ENCODE measurements at regions not wholly inside any gene's neighbourhood (a gene's known extent, or its start where the extent isn't known, plus 50 kb on each side); places are given as distances from the start of the nearest gene placed in this dataset.

DNA sequence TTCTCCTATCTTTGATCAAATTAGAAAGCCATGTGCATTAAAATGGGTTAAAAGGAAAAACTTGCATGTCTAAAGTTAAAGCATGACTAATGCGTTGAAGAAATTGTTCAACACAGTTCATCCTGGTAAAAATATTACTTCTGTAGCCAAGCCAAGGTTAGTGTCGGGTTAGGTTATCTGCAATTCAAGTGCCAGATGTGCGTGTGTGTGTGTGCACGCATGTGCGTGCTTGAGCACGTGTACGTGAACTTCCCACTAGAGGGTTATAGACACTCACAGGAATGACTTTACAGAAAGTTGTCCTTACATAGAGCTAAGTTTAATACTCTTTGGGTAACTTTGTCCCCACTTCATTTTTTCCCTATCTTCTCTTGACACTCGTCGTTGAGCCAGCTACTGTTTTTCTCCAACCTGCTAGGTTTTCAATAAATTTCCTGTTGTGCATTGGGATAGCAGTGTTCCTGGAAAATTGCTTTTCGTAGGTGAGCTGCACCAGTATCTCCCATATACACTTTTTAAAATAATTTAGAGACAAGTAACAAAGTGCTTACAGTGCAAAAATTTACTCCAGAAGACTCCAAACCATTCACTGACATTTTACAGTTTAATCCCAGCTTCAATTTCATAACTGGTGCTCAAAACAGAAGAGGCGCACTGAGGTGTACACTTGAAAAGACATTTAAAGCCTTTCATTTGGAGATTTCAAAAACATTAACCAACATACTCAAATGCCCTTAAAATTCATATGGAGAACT lies 353.8 kb downstream of the NFIB start:
- H3K27ac ChIP-seq (ENCODE audit: low read length): no peak overlapping the region
- H3K27me3 ChIP-seq (ENCODE audit: insufficient read depth, low read length): no peaks in the 10 kb centered on the region
- no peak overlapping the region for H3K9ac ChIP-seq (ENCODE audit: low read depth, low read length)
- H3K4me3 ChIP-seq (ENCODE audit: low read length): no peak overlapping the region
- H3K4me1 ChIP-seq (ENCODE audit: insufficient read depth, low read length): peaks cover 5% of the 10 kb centered on the region; the same call in 1 of the 2 replicates
- no peaks in the 10 kb centered on the region for H3K9me3 ChIP-seq (ENCODE audit: insufficient read depth, low read depth, low read length)
- H3K36me3 ChIP-seq (ENCODE audit: insufficient read depth, low read depth, low read length): no peaks in the 10 kb centered on the region

DNA sequence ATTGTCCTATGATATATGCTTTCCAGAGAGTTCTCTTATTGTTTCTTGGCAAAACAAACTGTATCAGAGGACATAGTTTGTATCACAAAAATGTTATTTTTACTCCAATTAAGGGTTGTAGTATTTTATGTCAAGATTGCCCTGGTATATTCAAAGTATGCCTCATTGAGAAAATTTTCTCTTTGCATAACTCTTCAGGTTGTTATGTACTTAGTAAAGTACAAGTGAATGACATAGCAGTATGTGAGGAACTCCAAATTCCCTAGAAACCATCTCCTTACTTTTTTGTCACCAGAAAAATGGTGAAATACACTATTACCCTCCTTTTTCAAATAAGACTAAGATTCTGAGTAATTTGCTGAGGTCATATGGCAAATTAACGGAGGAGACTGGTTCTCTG lies 355.3 kb downstream of the NFIB start:
- Histone ChIP-seq H3K9ac (ENCODE audit: low read depth, low read length) (no peak overlapping the region), H3K36me3 (ENCODE audit: insufficient read depth, low read depth, low read length) (no peaks in the 10 kb centered on the region), H3K4me1 (ENCODE audit: insufficient read depth, low read length) (peaks cover 5% of the 10 kb centered on the region; the same call in 1 of the 2 replicates), H3K27me3 (ENCODE audit: insufficient read depth, low read length) (no peaks in the 10 kb centered on the region), H3K9me3 (ENCODE audit: insufficient read depth, low read depth, low read length) (no peaks in the 10 kb centered on the region), H3K4me3 (ENCODE audit: low read length) (no peak overlapping the region), H3K27ac (ENCODE audit: low read length) (no peak overlapping the region)

DNA sequence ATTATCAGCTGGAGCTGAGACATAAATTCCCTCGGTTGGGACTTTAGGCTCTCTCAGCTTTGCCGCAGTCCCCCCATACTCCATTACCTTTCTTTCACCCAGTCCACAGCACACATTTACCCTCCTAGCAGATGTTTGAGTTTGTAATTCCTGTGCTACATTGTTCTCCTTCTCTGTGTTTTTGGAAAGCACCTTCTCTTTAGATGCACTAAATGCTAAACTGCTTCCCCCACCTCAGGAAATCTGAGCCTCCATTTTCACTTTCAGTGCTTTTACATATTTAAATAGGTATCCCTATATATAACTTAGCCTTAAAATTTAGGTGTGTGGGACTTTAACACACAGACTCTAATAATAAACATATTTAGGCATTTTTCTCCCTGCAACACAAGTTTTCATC lies 356.9 kb downstream of the NFIB start:
- no peak overlapping the region for H3K27ac ChIP-seq (ENCODE audit: low read length)
- H3K9ac ChIP-seq (ENCODE audit: low read depth, low read length): no peak overlapping the region
- peaks cover 5% of the 10 kb centered on the region; the same call in 1 of the 2 replicates for H3K4me1 ChIP-seq (ENCODE audit: insufficient read depth, low read length)
- no peaks in the 10 kb centered on the region for H3K27me3 ChIP-seq (ENCODE audit: insufficient read depth, low read length)
- no peaks in the 10 kb centered on the region for H3K36me3 ChIP-seq (ENCODE audit: insufficient read depth, low read depth, low read length)
- no peaks in the 10 kb centered on the region for H3K9me3 ChIP-seq (ENCODE audit: insufficient read depth, low read depth, low read length)
- H3K4me3 ChIP-seq (ENCODE audit: low read length): no peak overlapping the region

DNA sequence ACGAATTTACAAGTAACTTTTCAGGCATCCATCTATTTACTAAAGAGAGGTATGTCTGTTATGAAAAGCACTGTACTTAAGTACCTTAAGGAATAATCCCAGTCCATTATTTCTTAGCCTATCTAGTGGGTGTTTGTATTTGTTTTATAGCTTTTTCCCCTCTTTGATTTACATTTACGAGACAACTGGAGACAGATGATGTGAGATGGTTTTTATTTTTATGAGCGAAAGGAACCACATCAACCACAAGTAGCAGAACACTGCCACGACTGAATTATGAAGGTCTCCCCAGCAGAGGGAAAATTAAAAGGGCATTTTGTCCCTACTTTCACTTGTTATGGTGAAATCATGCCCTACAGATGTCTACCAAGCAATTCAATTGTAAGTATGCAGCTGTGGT lies 357.8 kb downstream of the NFIB start:
- Histone ChIP-seq H3K27me3 (ENCODE audit: insufficient read depth, low read length) (no peaks in the 10 kb centered on the region), H3K4me3 (ENCODE audit: low read length) (no peak overlapping the region), H3K4me1 (ENCODE audit: insufficient read depth, low read length) (peaks cover 5% of the 10 kb centered on the region; the same call in 1 of the 2 replicates), H3K36me3 (ENCODE audit: insufficient read depth, low read depth, low read length) (no peaks in the 10 kb centered on the region), H3K27ac (ENCODE audit: low read length) (no peak overlapping the region), H3K9me3 (ENCODE audit: insufficient read depth, low read depth, low read length) (no peaks in the 10 kb centered on the region), H3K9ac (ENCODE audit: low read depth, low read length) (no peak overlapping the region)

DNA sequence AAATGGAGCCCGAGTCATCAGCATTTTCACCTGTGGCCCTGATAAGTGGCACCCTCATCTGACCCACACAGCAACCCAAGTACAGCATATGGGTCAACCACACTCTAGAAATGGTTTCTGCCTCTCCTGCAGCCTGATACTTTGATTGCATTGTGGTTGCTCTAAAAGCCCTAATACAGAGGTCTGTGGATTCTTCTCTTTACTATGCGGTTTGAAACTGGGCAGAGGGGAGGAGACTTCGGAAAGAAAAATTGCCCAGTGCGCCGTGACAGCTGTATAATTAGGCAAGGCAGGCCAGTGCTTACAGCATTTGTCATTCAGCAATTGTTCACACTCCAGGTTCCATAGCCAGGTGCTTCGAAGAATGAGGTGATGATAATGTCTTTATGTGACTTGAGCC lies 361.0 kb downstream of the NFIB start:
- H3K4me1 ChIP-seq (ENCODE audit: insufficient read depth, low read length): peaks cover 5% of the 10 kb centered on the region; the same call in 1 of the 2 replicates
- H3K27ac ChIP-seq (ENCODE audit: low read length): no peak overlapping the region
- H3K4me3 ChIP-seq (ENCODE audit: low read length): no peak overlapping the region
- H3K9ac ChIP-seq (ENCODE audit: low read depth, low read length): no peak overlapping the region
- H3K9me3 ChIP-seq (ENCODE audit: insufficient read depth, low read depth, low read length): no peaks in the 10 kb centered on the region
- H3K36me3 ChIP-seq (ENCODE audit: insufficient read depth, low read depth, low read length): no peaks in the 10 kb centered on the region
- H3K27me3 ChIP-seq (ENCODE audit: insufficient read depth, low read length): no peaks in the 10 kb centered on the region

DNA sequence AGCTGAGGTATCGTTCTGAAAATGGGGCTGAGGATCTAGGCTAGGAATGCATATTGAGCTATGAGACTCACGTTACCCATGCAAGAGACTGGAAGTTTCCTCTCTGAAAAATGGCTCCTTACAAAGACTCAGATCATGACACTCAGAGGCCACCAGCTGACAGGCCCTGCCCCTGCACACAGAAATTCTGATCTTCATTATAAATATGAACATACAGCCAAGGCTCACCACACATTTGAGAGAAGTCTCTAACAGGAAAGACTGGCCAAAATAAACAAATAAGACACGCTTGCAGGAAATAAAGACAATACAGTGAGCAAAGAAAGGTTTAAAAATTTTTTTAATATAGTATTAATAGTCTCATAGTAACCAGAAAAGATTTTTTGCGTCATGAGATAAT lies 365.9 kb downstream of the NFIB start:
- H3K4me3 ChIP-seq (ENCODE audit: low read length): no peak overlapping the region
- no peaks in the 10 kb centered on the region for H3K4me1 ChIP-seq (ENCODE audit: insufficient read depth, low read length)
- H3K9me3 ChIP-seq (ENCODE audit: insufficient read depth, low read depth, low read length): no peaks in the 10 kb centered on the region
- no peak overlapping the region for H3K27ac ChIP-seq (ENCODE audit: low read length)
- no peaks in the 10 kb centered on the region for H3K36me3 ChIP-seq (ENCODE audit: insufficient read depth, low read depth, low read length)
- no peaks in the 10 kb centered on the region for H3K27me3 ChIP-seq (ENCODE audit: insufficient read depth, low read length)
- H3K9ac ChIP-seq (ENCODE audit: low read depth, low read length): no peak overlapping the region

DNA sequence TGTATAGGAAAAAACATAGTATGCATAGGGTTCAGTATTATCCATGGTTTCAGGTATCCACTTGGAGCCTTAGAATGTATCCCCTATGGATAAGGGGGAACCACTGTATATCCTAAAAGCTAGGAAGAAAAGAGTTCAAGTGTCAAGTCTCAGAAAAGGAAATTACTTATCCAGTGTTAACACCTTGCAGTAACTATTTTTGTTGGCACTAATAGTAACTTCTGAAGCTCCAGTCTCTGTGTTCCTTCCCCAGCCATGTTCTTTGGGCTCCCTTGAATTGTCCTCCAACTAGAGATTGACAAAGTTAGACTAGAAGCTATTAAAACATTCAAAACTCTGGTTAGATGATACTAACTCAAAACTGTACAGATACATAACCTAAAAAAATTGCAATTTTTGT lies 370.8 kb downstream of the NFIB start:
- Histone ChIP-seq H3K36me3 (ENCODE audit: insufficient read depth, low read depth, low read length) (no peaks in the 10 kb centered on the region), H3K4me1 (ENCODE audit: insufficient read depth, low read length) (no peaks in the 10 kb centered on the region; the same call in 1 of the 2 replicates), H3K27ac (ENCODE audit: low read length) (no peak overlapping the region), H3K9ac (ENCODE audit: low read depth, low read length) (no peak overlapping the region), H3K27me3 (ENCODE audit: insufficient read depth, low read length) (no peaks in the 10 kb centered on the region), H3K9me3 (ENCODE audit: insufficient read depth, low read depth, low read length) (no peaks in the 10 kb centered on the region), H3K4me3 (ENCODE audit: low read length) (no peak overlapping the region)

DNA sequence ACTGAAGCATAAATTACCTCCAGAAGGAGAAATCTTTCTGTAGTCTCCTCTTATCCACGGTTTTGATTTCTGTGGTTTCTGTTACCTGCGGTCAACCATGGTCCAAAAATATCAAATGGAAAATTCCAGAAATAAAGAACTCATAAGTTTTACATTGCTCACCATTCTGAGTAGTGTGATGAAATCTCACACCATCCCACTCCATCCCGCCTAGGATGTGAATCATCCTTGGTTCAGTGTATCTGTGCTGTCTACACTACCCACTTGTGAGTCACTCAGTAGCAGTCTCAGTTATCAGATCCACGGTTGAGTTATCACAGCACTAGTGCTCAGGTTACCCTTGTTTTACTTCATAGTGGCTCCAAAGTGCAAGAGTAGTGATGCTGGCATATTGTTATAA lies 371.2 kb downstream of the NFIB start:
- H3K9me3 ChIP-seq (ENCODE audit: insufficient read depth, low read depth, low read length): no peaks in the 10 kb centered on the region
- no peaks in the 10 kb centered on the region; the same call in 1 of the 2 replicates for H3K4me1 ChIP-seq (ENCODE audit: insufficient read depth, low read length)
- H3K9ac ChIP-seq (ENCODE audit: low read depth, low read length): no peak overlapping the region
- no peak overlapping the region for H3K4me3 ChIP-seq (ENCODE audit: low read length)
- H3K27me3 ChIP-seq (ENCODE audit: insufficient read depth, low read length): no peaks in the 10 kb centered on the region
- H3K27ac ChIP-seq (ENCODE audit: low read length): no peak overlapping the region
- H3K36me3 ChIP-seq (ENCODE audit: insufficient read depth, low read depth, low read length): no peaks in the 10 kb centered on the region

DNA sequence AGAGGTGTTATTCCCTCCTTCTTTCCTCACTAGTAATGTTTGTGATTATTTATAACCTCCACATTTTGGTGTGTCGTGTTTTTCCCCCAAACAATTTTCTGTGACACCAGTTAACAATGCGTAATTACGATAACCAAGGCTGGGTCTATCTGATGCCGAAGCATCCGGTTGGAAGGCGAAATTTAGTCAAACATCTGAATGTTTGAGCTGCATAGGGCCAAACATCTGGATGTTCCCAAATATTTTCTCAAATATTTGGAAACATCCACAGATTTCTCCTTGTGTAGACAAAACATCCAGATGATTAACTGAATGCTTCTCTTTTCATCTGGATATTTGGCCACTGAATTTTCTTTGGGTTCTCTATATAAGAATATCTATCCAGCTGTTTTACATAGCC lies 371.7 kb downstream of the NFIB start:
- no peak overlapping the region for H3K4me3 ChIP-seq (ENCODE audit: low read length)
- no peaks in the 10 kb centered on the region; the same call in 1 of the 2 replicates for H3K4me1 ChIP-seq (ENCODE audit: insufficient read depth, low read length)
- H3K9ac ChIP-seq (ENCODE audit: low read depth, low read length): no peak overlapping the region
- no peaks in the 10 kb centered on the region for H3K9me3 ChIP-seq (ENCODE audit: insufficient read depth, low read depth, low read length)
- H3K36me3 ChIP-seq (ENCODE audit: insufficient read depth, low read depth, low read length): no peaks in the 10 kb centered on the region
- no peaks in the 10 kb centered on the region for H3K27me3 ChIP-seq (ENCODE audit: insufficient read depth, low read length)
- no peak overlapping the region for H3K27ac ChIP-seq (ENCODE audit: low read length)

DNA sequence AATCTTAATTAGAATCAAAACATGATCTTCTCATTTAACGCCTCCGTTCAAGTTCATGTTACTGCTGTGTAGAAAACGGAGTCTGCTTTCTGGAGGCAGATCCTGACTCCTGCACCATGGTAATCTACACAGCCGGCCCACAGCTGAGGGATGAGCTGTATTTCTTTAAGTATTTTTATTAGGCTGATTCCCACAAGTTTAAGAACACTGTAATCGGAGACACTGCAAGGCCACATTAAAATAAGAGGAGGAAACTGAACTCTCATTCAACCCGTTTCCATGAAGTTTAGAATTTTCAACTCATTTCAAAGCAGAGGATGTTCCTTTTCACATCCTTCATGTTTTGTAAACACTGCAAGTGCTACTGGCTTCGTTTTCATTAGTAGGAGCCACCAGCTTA lies 372.2 kb downstream of the NFIB start:
- Histone ChIP-seq H3K4me1 (ENCODE audit: insufficient read depth, low read length) (no peaks in the 10 kb centered on the region; the same call in 1 of the 2 replicates), H3K9me3 (ENCODE audit: insufficient read depth, low read depth, low read length) (no peaks in the 10 kb centered on the region), H3K27me3 (ENCODE audit: insufficient read depth, low read length) (no peaks in the 10 kb centered on the region), H3K9ac (ENCODE audit: low read depth, low read length) (no peak overlapping the region), H3K27ac (ENCODE audit: low read length) (no peak overlapping the region), H3K4me3 (ENCODE audit: low read length) (no peak overlapping the region), H3K36me3 (ENCODE audit: insufficient read depth, low read depth, low read length) (no peaks in the 10 kb centered on the region)

DNA sequence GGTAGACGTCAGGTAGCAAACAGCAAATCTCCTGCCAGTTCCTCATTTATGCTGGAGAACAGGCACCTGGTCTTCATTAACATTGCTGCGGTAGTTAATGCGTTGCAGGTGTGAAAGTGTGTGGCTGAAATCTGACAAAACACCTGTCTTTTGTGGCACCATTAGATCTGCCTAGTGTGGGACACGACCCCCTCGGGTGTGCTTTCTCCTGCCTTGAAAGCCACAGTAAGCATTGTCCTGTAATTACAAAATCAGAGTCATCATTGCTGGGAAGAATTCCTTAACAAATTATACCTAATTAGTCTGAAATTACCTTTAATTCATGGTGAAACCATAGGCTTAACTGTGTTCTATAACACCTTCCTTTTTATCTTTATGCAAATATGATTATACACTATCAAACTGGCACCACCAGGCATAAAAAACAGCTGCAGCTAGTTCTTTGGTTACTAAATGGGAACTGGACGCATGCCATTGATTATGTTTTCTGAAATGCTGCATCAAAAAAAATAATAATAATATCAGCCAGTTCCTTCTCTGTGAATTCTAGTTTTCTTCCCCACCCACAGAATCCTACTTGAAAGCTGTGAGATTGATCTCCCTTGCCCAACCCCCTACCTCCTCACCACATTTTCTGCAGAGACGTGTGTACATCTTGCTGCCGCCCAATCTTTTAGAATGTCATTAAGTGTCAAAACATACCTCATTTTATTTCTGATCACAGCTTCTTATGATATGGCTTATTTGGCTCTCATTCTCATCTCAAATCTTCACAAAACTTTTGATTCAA lies 374.0 kb downstream of the NFIB start:
- Histone ChIP-seq H3K27ac (ENCODE audit: low read length) (no peak overlapping the region), H3K4me3 (ENCODE audit: low read length) (no peak overlapping the region), H3K9me3 (ENCODE audit: insufficient read depth, low read depth, low read length) (no peaks in the 10 kb centered on the region), H3K36me3 (ENCODE audit: insufficient read depth, low read depth, low read length) (no peaks in the 10 kb centered on the region), H3K27me3 (ENCODE audit: insufficient read depth, low read length) (no peaks in the 10 kb centered on the region), H3K9ac (ENCODE audit: low read depth, low read length) (no peak overlapping the region), H3K4me1 (ENCODE audit: insufficient read depth, low read length) (peaks cover under 1% of the 10 kb centered on the region; the same call in 1 of the 2 replicates)

DNA sequence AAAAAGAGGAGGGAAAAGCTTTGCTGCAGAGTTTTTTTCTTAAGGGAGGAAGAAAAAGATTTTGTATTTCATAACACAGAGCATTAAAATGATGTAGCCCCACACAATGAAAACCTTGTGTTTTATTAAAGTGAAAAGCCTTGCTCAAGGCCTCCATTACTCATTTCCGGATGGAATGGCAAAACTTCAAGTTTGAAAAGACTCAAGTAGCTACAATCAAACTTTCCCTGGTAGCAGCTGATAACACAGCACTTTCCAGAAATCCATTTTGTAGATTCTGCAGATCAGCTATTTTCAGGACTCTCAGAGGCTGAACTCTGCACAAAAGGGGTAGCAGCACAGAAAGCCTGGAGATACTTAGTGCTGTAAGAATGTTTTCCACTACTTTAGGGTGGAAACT lies 374.8 kb downstream of the NFIB start:
- Histone ChIP-seq H3K36me3 (ENCODE audit: insufficient read depth, low read depth, low read length) (no peaks in the 10 kb centered on the region), H3K9ac (ENCODE audit: low read depth, low read length) (no peak overlapping the region), H3K27ac (ENCODE audit: low read length) (no peak overlapping the region), H3K27me3 (ENCODE audit: insufficient read depth, low read length) (no peaks in the 10 kb centered on the region), H3K4me1 (ENCODE audit: insufficient read depth, low read length) (peaks cover 5% of the 10 kb centered on the region; the same call in 1 of the 2 replicates), H3K9me3 (ENCODE audit: insufficient read depth, low read depth, low read length) (no peaks in the 10 kb centered on the region), H3K4me3 (ENCODE audit: low read length) (no peak overlapping the region)
